ENCODE measurements at regions not wholly inside any gene's neighbourhood (a gene's known extent, or its start where the extent isn't known, plus 50 kb on each side); places are given as distances from the start of the nearest gene placed in this dataset.

DNA sequence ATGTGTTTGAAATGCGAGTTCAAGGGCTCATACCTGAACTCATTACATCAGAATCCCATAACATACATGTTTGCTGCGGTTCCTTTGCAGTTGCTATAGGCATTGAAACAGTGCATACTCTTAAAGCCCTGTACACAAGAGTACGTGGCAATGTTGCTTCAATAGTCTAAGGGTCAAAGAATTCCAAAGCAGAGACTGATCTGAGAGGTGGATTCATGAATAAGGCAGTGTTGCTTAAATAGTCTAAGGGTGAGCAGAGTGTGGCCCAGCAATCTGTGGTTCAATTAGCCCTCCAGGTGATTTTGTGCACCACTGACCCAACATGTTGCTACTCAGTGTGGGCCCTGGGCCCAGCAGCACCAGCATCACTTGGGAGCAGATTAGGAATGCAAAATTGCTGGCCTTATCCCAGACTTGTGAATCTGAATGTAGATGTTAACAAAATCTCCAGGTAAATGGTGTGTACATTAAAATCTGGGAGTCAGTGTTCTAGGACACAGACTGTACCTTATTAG is 314.7 kb upstream of the UMPS start:
- intact Hi-C loops (cut with DNase I), result no loop called here
- H3K27me3 ChIP-seq (ENCODE audit: control insufficient read depth, insufficient read depth, low read length), result no peaks in the 10 kb centered on the region
- no peak overlapping the region for H3K27ac ChIP-seq (ENCODE audit: low read depth in 2 of 2, low read length in 2 of 2)
- no peaks in the 10 kb centered on the region for H3K9me3 ChIP-seq (ENCODE audit: control insufficient read depth in 2 of 3, insufficient read depth in 1 of 3, low read length in 3 of 3)
- no peak for TF ChIP-seq CTCF (IDR thresholded peaks at IDR 0.05; ENCODE audit: borderline replicate concordance, extremely low read depth, insufficient read depth)
- no peak for DNase-seq
- FAIRE-seq, result no peak
- H3K36me3 ChIP-seq (ENCODE audit: control insufficient read depth in 2 of 3, insufficient read depth in 3 of 3, low read length in 3 of 3), result no peaks in the 10 kb centered on the region
- H3K4me1 ChIP-seq (ENCODE audit: control insufficient read depth in 2 of 3, insufficient read depth in 2 of 3, low read depth in 1 of 3, low read length in 3 of 3), result no peaks in the 10 kb centered on the region
- H3K4me3 ChIP-seq (ENCODE audit: low read length in 3 of 3), result no peak overlapping the region
- H3K9ac ChIP-seq (ENCODE audit: low read length in 3 of 3), result no peak overlapping the region

DNA sequence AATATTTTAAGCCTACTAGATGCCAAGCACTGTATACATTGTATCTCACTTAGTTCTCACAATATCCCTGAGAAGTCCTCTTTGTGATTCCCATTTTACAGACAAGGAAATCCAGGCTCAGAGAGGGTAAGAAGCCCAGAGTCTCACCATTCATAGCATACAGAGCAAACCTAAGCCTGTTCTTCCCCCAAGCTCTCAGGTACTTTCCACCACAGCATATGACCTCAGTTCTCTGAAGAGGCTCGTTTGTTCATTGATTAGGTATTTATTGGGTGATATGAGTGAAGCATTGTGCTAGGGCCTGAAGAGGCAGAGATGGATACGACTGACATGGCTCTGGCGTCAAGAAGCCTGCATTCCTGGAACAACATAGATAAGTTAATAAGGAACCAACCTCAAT is 310.9 kb upstream of the UMPS start:
- no peak for FAIRE-seq

DNA sequence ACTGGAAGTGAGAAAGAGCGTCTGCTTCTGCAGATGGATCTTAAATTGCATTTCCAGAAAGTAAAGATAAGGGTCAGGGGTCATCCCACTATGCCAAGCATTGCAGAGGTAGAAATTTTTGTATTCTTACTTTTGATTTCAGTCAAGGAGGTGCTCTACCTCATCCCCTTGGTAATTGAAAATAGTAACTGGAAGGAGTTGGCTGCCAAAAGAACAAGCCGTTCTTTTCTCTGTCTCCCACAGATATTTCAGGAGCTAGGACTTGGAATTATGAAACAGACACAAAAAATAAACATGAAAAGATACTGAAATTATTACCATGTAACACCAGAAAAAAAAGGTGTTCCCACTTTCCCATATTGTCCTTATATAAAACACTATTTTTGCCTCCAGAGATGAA is 309.9 kb upstream of the UMPS start:
- H3K4me3 ChIP-seq (ENCODE audit: low read length in 3 of 3), result no peak overlapping the region
- no peaks in the 10 kb centered on the region for H3K9me3 ChIP-seq (ENCODE audit: control insufficient read depth in 2 of 3, insufficient read depth in 1 of 3, low read length in 3 of 3)
- H3K9ac ChIP-seq (ENCODE audit: low read length in 3 of 3), result no peak overlapping the region
- FAIRE-seq (no peak), DNase-seq (no peak)
- no peaks in the 10 kb centered on the region for H3K27me3 ChIP-seq (ENCODE audit: control insufficient read depth, insufficient read depth, low read length)
- no peaks in the 10 kb centered on the region for H3K4me1 ChIP-seq (ENCODE audit: control insufficient read depth in 2 of 3, insufficient read depth in 2 of 3, low read depth in 1 of 3, low read length in 3 of 3)
- intact Hi-C loops (cut with DNase I), result no loop called here
- no peak for TF ChIP-seq CTCF (IDR thresholded peaks at IDR 0.05; ENCODE audit: borderline replicate concordance, extremely low read depth, insufficient read depth)
- no peaks in the 10 kb centered on the region for H3K36me3 ChIP-seq (ENCODE audit: control insufficient read depth in 2 of 3, insufficient read depth in 3 of 3, low read length in 3 of 3)
- H3K27ac ChIP-seq (ENCODE audit: low read depth in 2 of 2, low read length in 2 of 2), result no peak overlapping the region

More for the DNA sequence above, 310.9 kb upstream of the UMPS start:
- H3K9ac ChIP-seq (ENCODE audit: low read length in 3 of 3), result no peak overlapping the region
- no peaks in the 10 kb centered on the region for H3K9me3 ChIP-seq (ENCODE audit: control insufficient read depth in 2 of 3, insufficient read depth in 1 of 3, low read length in 3 of 3)
- no peaks in the 10 kb centered on the region for H3K27me3 ChIP-seq (ENCODE audit: control insufficient read depth, insufficient read depth, low read length)
- no peak for DNase-seq
- no peak overlapping the region for H3K4me3 ChIP-seq (ENCODE audit: low read length in 3 of 3)
- no peaks in the 10 kb centered on the region for H3K36me3 ChIP-seq (ENCODE audit: control insufficient read depth in 2 of 3, insufficient read depth in 3 of 3, low read length in 3 of 3)
- intact Hi-C loops (cut with DNase I), result no loop called here
- no peak overlapping the region for H3K27ac ChIP-seq (ENCODE audit: low read depth in 2 of 2, low read length in 2 of 2)
- TF ChIP-seq CTCF (IDR thresholded peaks at IDR 0.05; ENCODE audit: borderline replicate concordance, extremely low read depth, insufficient read depth), result no peak
- H3K4me1 ChIP-seq (ENCODE audit: control insufficient read depth in 2 of 3, insufficient read depth in 2 of 3, low read depth in 1 of 3, low read length in 3 of 3), result no peaks in the 10 kb centered on the region

- no peak for TF ChIP-seq CTCF (IDR thresholded peaks at IDR 0.05; ENCODE audit: borderline replicate concordance, extremely low read depth, insufficient read depth)
- DNase-seq (no peak), FAIRE-seq (no peak)
- peaks cover 0 to 2% (median 0%) of the 10 kb centered on the region in 3 donors for H3K36me3 ChIP-seq (ENCODE audit: control insufficient read depth in 2 of 3, insufficient read depth in 3 of 3, low read length in 3 of 3)
- intact Hi-C loops (cut with DNase I), result no loop called here
- H3K4me3 ChIP-seq (ENCODE audit: low read length in 3 of 3), result no peak overlapping the region
- no peak overlapping the region for H3K9ac ChIP-seq (ENCODE audit: low read length in 3 of 3)
- H3K27me3 ChIP-seq (ENCODE audit: control insufficient read depth, insufficient read depth, low read length), result no peaks in the 10 kb centered on the region
- no peak overlapping the region for H3K27ac ChIP-seq (ENCODE audit: low read depth in 2 of 2, low read length in 2 of 2)
- no peaks in the 10 kb centered on the region for H3K4me1 ChIP-seq (ENCODE audit: control insufficient read depth in 2 of 3, insufficient read depth in 2 of 3, low read depth in 1 of 3, low read length in 3 of 3)
- H3K9me3 ChIP-seq (ENCODE audit: control insufficient read depth in 2 of 3, insufficient read depth in 1 of 3, low read length in 3 of 3), result no peaks in the 10 kb centered on the region
Observed at GRCh38 chr3:124422805-124423204, 307.4 kb upstream of the UMPS start.
